ENCODE measurements at regions not wholly inside any gene's neighbourhood (a gene's known extent, or its start where the extent isn't known, plus 50 kb on each side); places are given as distances from the start of the nearest gene placed in this dataset.

GRCh38 chr16:87098976-87099720, 218.0 kb downstream of the C16orf95 start:
- no peak for DNase-seq (ENCODE audit: low read depth in 1 of 2, low spot score in 1 of 2)
- no peak for TF ChIP-seq CTCF (IDR thresholded peaks at IDR 0.05; ENCODE audit: low read depth, low read length)
- no peaks in the 10 kb centered on the region for H3K36me3 ChIP-seq
- no peak overlapping the region for H3K27ac ChIP-seq
- H3K4me3 ChIP-seq, result no peak overlapping the region
- no peaks in the 10 kb centered on the region for H3K27me3 ChIP-seq
- H3K4me1 ChIP-seq (ENCODE audit: low read depth), result no peaks in the 10 kb centered on the region
- H3K9me3 ChIP-seq (ENCODE audit: low read depth), result no peaks in the 10 kb centered on the region

GRCh38 chr16:87100306-87101058, 216.7 kb downstream of the C16orf95 start:
- TF ChIP-seq CTCF (IDR thresholded peaks at IDR 0.05; ENCODE audit: low read depth, low read length), result no peak
- H3K4me3 ChIP-seq, result no peak overlapping the region
- H3K27ac ChIP-seq, result no peak overlapping the region
- no peaks in the 10 kb centered on the region for H3K9me3 ChIP-seq (ENCODE audit: low read depth)
- H3K4me1 ChIP-seq (ENCODE audit: low read depth), result no peaks in the 10 kb centered on the region
- DNase-seq (ENCODE audit: low read depth in 1 of 2, low spot score in 1 of 2), result no peak
- no peaks in the 10 kb centered on the region for H3K36me3 ChIP-seq
- no peaks in the 10 kb centered on the region for H3K27me3 ChIP-seq

- Histone ChIP-seq H3K27ac (no peak overlapping the region), H3K4me3 (no peak overlapping the region), H3K4me1 (ENCODE audit: low read depth) (no peaks in the 10 kb centered on the region), H3K9me3 (ENCODE audit: low read depth) (no peaks in the 10 kb centered on the region), H3K36me3 (no peaks in the 10 kb centered on the region), H3K27me3 (no peaks in the 10 kb centered on the region)
- no peak for TF ChIP-seq CTCF (IDR thresholded peaks at IDR 0.05; ENCODE audit: low read depth, low read length)
- DNase-seq (ENCODE audit: low read depth in 1 of 2, low spot score in 1 of 2), result peak in 1 of 2 donors; percentile 71
Measured at GRCh38 chr16:87101903-87102302, 215.3 kb downstream of the C16orf95 start.

- no peaks in the 10 kb centered on the region for H3K4me1 ChIP-seq (ENCODE audit: low read depth)
- TF ChIP-seq CTCF (IDR thresholded peaks at IDR 0.05; ENCODE audit: low read depth, low read length), result no peak
- H3K27me3 ChIP-seq, result no peaks in the 10 kb centered on the region
- H3K4me3 ChIP-seq, result no peak overlapping the region
- no peaks in the 10 kb centered on the region for H3K36me3 ChIP-seq
- no peak for DNase-seq (ENCODE audit: low read depth in 1 of 2, low spot score in 1 of 2)
- H3K27ac ChIP-seq, result no peak overlapping the region
- H3K9me3 ChIP-seq (ENCODE audit: low read depth), result no peaks in the 10 kb centered on the region
Measured at GRCh38 chr16:87107201-87107600, 210.0 kb downstream of the C16orf95 start.

GRCh38 chr16:87108278-87108677, 208.9 kb downstream of the C16orf95 start:
- Histone ChIP-seq H3K36me3 (no peaks in the 10 kb centered on the region), H3K27ac (no peak overlapping the region), H3K27me3 (no peaks in the 10 kb centered on the region), H3K9me3 (ENCODE audit: low read depth) (no peaks in the 10 kb centered on the region), H3K4me1 (ENCODE audit: low read depth) (no peaks in the 10 kb centered on the region), H3K4me3 (no peak overlapping the region)
- no peak for TF ChIP-seq CTCF (IDR thresholded peaks at IDR 0.05; ENCODE audit: low read depth, low read length)
- no peak for DNase-seq (ENCODE audit: low read depth in 1 of 2, low spot score in 1 of 2)

Measured in cardiac muscle cell (in vitro differentiated cells and primary cell).